ENCODE measurements at regions not wholly inside any gene's neighbourhood (a gene's known extent, or its start where the extent isn't known, plus 50 kb on each side); places are given as distances from the start of the nearest gene placed in this dataset.

DNA sequence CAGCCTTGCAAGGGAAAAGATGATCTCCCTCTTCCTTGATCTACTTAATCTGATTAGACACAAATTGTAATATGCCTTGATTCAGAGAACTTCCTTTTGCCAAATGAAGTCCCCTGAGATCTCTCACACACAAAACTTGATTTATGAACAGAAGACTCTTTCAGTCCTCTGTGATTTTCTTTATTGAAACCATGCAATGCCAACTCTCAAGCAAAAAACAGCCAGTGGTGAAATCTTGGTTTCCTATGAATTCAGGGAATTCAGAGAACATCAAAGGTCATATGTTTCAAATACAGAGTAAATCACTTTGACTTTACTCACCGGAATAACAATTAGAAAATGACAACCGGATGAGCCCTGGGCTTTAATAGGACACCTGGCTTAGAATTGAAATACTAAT lies 211.7 kb downstream of the ABHD5 start:
- DNase-seq, result no peak
- no peak overlapping the region for H3K4me3 Mint-ChIP-seq
- ChIA-PET CTCF (no interaction called here), POLR2A (no interaction called here)
- no peaks in the 10 kb centered on the region for H3K4me1 Mint-ChIP-seq
- peaks cover 11% of the 10 kb centered on the region for H3K27me3 Mint-ChIP-seq
- no peaks in the 10 kb centered on the region for H3K9me3 Mint-ChIP-seq
- no peaks in the 10 kb centered on the region for H3K36me3 Mint-ChIP-seq (ENCODE audit: low read depth)
- no peak overlapping the region for H3K27ac Mint-ChIP-seq

DNA sequence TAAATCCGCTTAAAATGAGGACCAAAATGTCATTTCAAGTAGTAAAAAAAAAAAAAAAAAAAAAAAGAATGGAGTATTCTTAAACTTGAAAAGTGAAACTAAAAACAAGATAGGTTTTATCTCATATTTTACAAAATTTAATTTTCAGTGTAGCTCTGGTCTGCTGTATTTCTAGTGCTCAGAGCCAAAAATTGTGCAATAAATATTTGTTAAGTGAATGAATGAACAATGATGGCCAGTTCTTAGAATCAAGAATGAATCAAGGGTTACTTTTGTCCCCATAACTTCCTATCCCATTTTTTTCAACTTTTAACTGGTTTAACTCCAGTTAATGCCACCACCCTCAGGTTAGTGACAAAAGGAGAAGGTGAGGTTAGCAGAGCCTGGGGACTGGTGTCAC lies 214.4 kb downstream of the ABHD5 start:
- ChIA-PET CTCF (interaction anchor here (0.7 to 1.0 kb wide), 3 partner anchors 49 to 332 kb away, joined by 3 to 5 read pairs (median 4); no protein-coding TSS in a partner anchor), POLR2A (no interaction called here)
- Mint-ChIP-seq H3K4me1 (no peaks in the 10 kb centered on the region), H3K9me3 (no peaks in the 10 kb centered on the region), H3K27me3 (peaks cover 7% of the 10 kb centered on the region), H3K4me3 (no peak overlapping the region), H3K36me3 (ENCODE audit: low read depth) (no peaks in the 10 kb centered on the region), H3K27ac (no peak overlapping the region)
- no peak for DNase-seq

GRCh38 chr3:43906849-43907507 lies 216.2 kb downstream of the ABHD5 start:
- CTCF ChIA-PET, result no interaction called here
- Mint-ChIP-seq H3K36me3 (ENCODE audit: low read depth) (no peaks in the 10 kb centered on the region), H3K4me3 (no peak overlapping the region), H3K9me3 (no peaks in the 10 kb centered on the region), H3K4me1 (no peaks in the 10 kb centered on the region), H3K27me3 (peaks cover 7% of the 10 kb centered on the region), H3K27ac (no peak overlapping the region)
- DNase-seq, result no peak
- POLR2A ChIA-PET, result no interaction called here

DNA sequence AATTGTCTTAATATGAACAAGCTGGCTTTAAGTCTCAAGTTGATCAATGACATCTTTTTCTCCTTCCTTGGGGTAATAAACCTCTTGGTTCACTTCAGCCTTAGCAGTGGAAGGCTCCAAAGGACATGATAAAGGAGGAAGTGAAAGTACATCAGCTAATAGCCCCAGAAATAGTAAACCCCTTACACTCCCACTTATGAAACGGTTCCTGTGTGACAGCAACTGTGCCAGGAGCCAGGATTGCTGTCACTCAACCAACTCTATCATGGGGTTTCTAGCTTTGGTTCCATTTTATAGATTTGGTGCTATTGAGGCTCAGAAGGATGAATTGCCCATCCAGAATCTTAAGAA lies 216.7 kb downstream of the ABHD5 start:
- Mint-ChIP-seq H3K36me3 (ENCODE audit: low read depth) (no peaks in the 10 kb centered on the region), H3K4me1 (no peaks in the 10 kb centered on the region), H3K9me3 (no peaks in the 10 kb centered on the region), H3K27me3 (peaks cover 3% of the 10 kb centered on the region), H3K4me3 (no peak overlapping the region), H3K27ac (no peak overlapping the region)
- ChIA-PET POLR2A (no interaction called here), CTCF (no interaction called here)
- DNase-seq, result no peak

DNA sequence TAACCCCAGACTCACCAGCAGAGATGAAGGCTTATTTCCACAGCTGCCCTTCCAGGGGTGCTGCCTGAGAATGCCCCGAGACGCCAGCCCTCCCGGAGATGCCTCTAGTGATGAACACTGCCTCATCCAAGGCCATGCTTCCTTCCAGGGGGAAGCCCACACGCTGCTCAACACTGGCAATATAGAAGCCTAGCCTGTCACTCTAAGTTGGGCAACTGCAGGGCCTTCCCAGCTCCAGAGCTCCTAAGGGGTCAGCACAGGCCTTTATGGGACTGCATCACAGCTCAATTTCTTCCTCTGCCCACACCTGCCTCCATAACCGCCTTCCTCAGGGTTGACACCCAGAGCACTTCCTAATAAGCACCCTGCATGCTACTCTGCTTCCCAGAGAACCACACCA lies 217.7 kb downstream of the ABHD5 start:
- Mint-ChIP-seq H3K9me3 (no peaks in the 10 kb centered on the region), H3K27ac (no peak overlapping the region), H3K36me3 (ENCODE audit: low read depth) (no peaks in the 10 kb centered on the region), H3K27me3 (peaks cover 3% of the 10 kb centered on the region), H3K4me3 (no peak overlapping the region), H3K4me1 (no peaks in the 10 kb centered on the region)
- CTCF ChIA-PET, result no interaction called here
- POLR2A ChIA-PET, result no interaction called here
- no peak for DNase-seq

DNA sequence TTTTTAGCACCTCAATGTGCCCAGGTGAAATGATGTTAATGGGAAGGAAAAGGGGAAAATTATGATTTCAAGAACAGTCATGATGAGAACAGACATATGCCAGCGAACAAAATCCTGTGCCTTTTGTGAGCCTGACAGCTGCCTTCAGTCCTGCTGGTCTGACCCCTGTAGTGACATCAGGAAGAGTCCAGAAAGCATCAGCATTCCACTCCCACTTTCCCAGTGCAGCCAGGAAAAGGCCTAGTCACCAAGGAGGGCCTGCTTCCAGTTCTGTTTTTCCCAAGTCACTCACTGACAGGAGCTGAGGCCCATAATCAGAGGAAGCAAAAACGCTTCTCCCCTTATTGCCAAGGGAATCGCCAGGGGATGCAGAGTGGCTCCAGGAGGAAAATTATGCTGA lies 218.4 kb downstream of the ABHD5 start:
- H3K27ac Mint-ChIP-seq, result no peak overlapping the region
- H3K27me3 Mint-ChIP-seq, result peaks cover 3% of the 10 kb centered on the region
- no peaks in the 10 kb centered on the region for H3K9me3 Mint-ChIP-seq
- no peak for DNase-seq
- H3K4me3 Mint-ChIP-seq, result no peak overlapping the region
- ChIA-PET CTCF (no interaction called here), POLR2A (no interaction called here)
- H3K4me1 Mint-ChIP-seq, result no peaks in the 10 kb centered on the region
- no peaks in the 10 kb centered on the region for H3K36me3 Mint-ChIP-seq (ENCODE audit: low read depth)

DNA sequence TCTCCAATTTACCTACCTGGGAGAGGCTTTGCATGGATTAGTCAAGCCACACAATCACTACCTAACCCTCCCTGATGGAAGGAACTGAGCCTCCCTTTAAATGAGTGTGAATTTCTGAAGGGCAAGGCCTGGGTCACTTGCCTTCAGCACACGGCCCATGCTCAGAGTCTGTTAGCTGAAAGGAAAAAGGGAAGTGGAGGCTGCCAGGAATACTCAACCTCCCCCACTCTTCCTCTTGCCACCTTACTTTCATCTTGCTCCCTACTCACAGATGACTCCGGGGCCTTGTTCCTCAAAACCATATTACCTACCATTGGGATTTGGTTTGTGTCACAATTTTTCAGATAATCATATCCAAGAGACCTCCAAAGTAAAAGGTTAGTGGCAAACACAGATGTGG lies 220.0 kb downstream of the ABHD5 start:
- DNase-seq, result no peak
- ChIA-PET POLR2A (no interaction called here), CTCF (no interaction called here)
- H3K4me1 Mint-ChIP-seq, result no peaks in the 10 kb centered on the region
- peaks cover 3% of the 10 kb centered on the region for H3K27me3 Mint-ChIP-seq
- H3K4me3 Mint-ChIP-seq, result no peak overlapping the region
- H3K27ac Mint-ChIP-seq, result no peak overlapping the region
- no peaks in the 10 kb centered on the region for H3K9me3 Mint-ChIP-seq
- no peaks in the 10 kb centered on the region for H3K36me3 Mint-ChIP-seq (ENCODE audit: low read depth)

DNA sequence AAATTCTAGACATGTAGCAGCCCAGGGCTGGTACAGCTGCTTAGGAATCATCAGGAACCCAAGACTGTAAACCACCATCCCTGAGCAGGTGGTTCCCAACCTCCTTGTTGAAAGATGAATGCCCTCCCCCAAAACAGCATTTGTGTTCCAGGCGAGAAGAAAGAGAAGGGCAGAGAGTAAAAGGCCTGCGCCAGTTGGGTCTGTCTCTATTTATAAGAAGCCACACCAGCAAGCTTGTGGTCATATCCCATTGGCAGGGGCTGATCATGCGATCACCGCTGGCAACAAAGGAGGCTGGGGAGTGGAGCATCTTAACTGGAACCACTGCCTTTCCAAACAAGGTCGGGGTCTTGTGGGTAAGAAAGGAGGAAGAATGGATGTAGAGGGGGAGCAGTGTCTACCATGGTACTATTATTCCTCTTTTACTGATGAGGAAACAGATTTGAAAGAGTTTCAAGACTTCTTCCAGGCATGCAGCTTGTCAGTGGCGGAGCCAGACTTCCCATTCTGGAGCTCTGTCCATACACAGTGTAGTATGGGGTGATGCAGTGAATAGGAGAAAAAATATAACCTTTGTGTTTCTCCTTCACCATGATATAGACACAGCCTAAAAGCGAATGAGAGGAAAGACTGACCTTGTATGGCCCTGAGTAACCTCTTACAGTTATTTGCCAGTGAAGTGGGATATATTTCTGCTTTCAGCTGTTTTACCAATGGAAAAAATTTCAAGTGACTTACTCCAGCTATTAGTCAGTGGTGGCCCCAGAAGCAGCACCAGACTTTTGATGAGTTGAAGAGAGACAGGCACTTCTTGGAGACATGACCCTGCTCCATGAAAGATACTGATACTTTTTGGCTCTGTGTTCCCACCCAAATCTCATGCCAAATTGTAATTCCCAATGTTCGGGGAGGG lies 222.6 kb downstream of the ABHD5 start:
- Mint-ChIP-seq H3K36me3 (ENCODE audit: low read depth) (no peaks in the 10 kb centered on the region), H3K4me3 (no peak overlapping the region), H3K27me3 (no peaks in the 10 kb centered on the region), H3K9me3 (no peaks in the 10 kb centered on the region), H3K4me1 (no peaks in the 10 kb centered on the region), H3K27ac (no peak overlapping the region)
- ChIA-PET POLR2A (no interaction called here), CTCF (no interaction called here)
- no peak for DNase-seq

GRCh38 chr3:43914269-43914668 lies 223.5 kb downstream of the ABHD5 start:
- Mint-ChIP-seq H3K27me3 (peaks cover 2% of the 10 kb centered on the region), H3K9me3 (no peaks in the 10 kb centered on the region), H3K36me3 (ENCODE audit: low read depth) (no peaks in the 10 kb centered on the region), H3K27ac (no peak overlapping the region), H3K4me3 (no peak overlapping the region), H3K4me1 (no peaks in the 10 kb centered on the region)
- DNase-seq, result no peak
- ChIA-PET CTCF (no interaction called here), POLR2A (interaction anchor here (0.6 kb wide), 1 partner anchor 142 kb away, joined by 3 read pairs; no protein-coding TSS in a partner anchor)

- H3K27ac Mint-ChIP-seq, result no peak overlapping the region
- H3K27me3 Mint-ChIP-seq, result peaks cover 11% of the 10 kb centered on the region
- H3K9me3 Mint-ChIP-seq, result no peaks in the 10 kb centered on the region
- no peaks in the 10 kb centered on the region for H3K4me1 Mint-ChIP-seq
- no peaks in the 10 kb centered on the region for H3K36me3 Mint-ChIP-seq (ENCODE audit: low read depth)
- H3K4me3 Mint-ChIP-seq, result no peak overlapping the region
- ChIA-PET POLR2A (no interaction called here), CTCF (no interaction called here)
- no peak for DNase-seq
Observed at GRCh38 chr3:43915546-43915945, 224.8 kb downstream of the ABHD5 start.

- no peaks in the 10 kb centered on the region for H3K36me3 Mint-ChIP-seq (ENCODE audit: low read depth)
- peaks cover 20% of the 10 kb centered on the region for H3K27me3 Mint-ChIP-seq
- no peaks in the 10 kb centered on the region for H3K9me3 Mint-ChIP-seq
- CTCF ChIA-PET, result no interaction called here
- H3K4me3 Mint-ChIP-seq, result no peak overlapping the region
- H3K27ac Mint-ChIP-seq, result no peak overlapping the region
- no peak for DNase-seq
- H3K4me1 Mint-ChIP-seq, result no peaks in the 10 kb centered on the region
- POLR2A ChIA-PET, result no interaction called here
Observed at GRCh38 chr3:43917361-43917760, 226.6 kb downstream of the ABHD5 start.

- Mint-ChIP-seq H3K9me3 (no peaks in the 10 kb centered on the region), H3K27me3 (peaks cover 37% of the 10 kb centered on the region), H3K36me3 (ENCODE audit: low read depth) (no peaks in the 10 kb centered on the region), H3K27ac (no peak overlapping the region), H3K4me3 (no peak overlapping the region), H3K4me1 (no peaks in the 10 kb centered on the region)
- no peak for DNase-seq
- ChIA-PET POLR2A (no interaction called here), CTCF (no interaction called here)
Observed at GRCh38 chr3:43919029-43919428, 228.3 kb downstream of the ABHD5 start.

DNA sequence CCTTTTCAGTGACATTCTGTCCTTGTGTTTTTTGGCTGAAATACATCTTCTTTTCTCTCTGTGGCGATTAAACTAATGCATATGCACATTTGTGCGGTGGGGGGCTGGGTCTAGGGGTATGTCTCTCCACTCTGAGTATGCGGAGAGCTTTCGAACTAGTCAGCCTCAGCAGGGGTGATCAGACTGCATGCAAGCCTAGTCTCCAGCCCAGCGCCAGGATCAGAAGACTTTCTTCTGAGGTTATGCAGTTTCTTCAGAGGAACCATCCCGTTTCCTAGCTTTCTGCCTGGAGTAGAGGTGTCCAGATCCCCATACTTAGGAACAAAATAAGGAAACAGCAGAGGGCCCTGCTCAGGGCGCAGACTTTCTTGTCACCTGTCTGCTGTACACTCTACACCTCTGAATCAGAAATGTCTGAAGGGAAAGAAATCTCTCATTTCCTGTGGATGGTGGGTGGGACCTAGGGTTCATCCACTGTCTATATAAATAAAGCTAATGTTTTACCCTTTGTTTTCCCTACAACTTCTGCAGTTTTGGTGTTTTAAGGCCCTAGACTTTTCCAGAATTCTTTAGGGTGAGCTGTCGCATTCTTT lies 230.4 kb downstream of the ABHD5 start:
- Mint-ChIP-seq H3K36me3 (ENCODE audit: low read depth) (no peaks in the 10 kb centered on the region), H3K4me3 (no peak overlapping the region), H3K27me3 (peaks cover 48% of the 10 kb centered on the region), H3K27ac (no peak overlapping the region), H3K9me3 (no peaks in the 10 kb centered on the region), H3K4me1 (no peaks in the 10 kb centered on the region)
- no peak for DNase-seq
- ChIA-PET POLR2A (no interaction called here), CTCF (no interaction called here)

DNA sequence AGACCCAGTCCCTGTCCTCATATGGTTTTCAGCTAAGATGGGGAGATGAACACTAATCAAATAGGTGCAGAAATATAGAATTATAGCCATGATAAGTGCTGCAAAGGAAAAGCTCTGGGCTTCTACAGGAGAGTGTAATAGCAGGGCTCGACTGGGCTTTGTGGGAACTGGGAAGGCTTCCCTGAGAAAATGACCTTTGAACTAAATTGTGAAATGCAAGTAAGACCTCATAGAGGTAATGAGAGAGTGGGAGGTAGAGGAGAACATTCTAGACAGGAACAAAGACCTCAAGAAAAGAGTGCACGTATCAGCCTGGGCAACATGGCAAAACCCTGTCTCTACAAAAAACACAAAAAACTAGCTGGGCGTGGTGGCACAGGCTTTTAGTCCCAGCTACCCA lies 231.6 kb downstream of the ABHD5 start:
- Mint-ChIP-seq H3K9me3 (no peaks in the 10 kb centered on the region), H3K27me3 (peaks cover 48% of the 10 kb centered on the region), H3K4me1 (no peaks in the 10 kb centered on the region), H3K4me3 (no peak overlapping the region), H3K36me3 (ENCODE audit: low read depth) (no peaks in the 10 kb centered on the region), H3K27ac (no peak overlapping the region)
- ChIA-PET CTCF (no interaction called here), POLR2A (no interaction called here)
- DNase-seq, result no peak
